ENCODE measurements at regions not wholly inside any gene's neighbourhood (a gene's known extent, or its start where the extent isn't known, plus 50 kb on each side); places are given as distances from the start of the nearest gene placed in this dataset.
"Not testable (repeated sequence)": the region's sequence is repeated elsewhere in the genome, so short reads cannot be mapped to it uniquely, and the experiment has no call there.

- no peak for DNase-seq (ENCODE audit: low spot score)
Measured at GRCh38 chr1:229133151-229133550, 137.8 kb upstream of the RAB4A start.

GRCh38 chr1:229133811-229134210, 137.1 kb upstream of the RAB4A start:
- no peak for DNase-seq (ENCODE audit: low spot score)

GRCh38 chr1:229134381-229135217, 136.3 kb upstream of the RAB4A start:
- not testable (repeated sequence) for DNase-seq (ENCODE audit: low spot score)

- DNase-seq (ENCODE audit: low spot score), result no peak
Measured at GRCh38 chr1:229135773-229136172, 135.1 kb upstream of the RAB4A start.

GRCh38 chr1:229136822-229137221, 134.1 kb upstream of the RAB4A start:
- DNase-seq (ENCODE audit: low spot score), result no peak

GRCh38 chr1:229137271-229137670, 133.6 kb upstream of the RAB4A start:
- DNase-seq (ENCODE audit: low spot score), result no peak

- no peak for DNase-seq (ENCODE audit: low spot score)
Measured at GRCh38 chr1:229138058-229138457, 132.9 kb upstream of the RAB4A start.

- no peak for DNase-seq (ENCODE audit: low spot score)
Measured at GRCh38 chr1:229139331-229140118, 131.4 kb upstream of the RAB4A start.

- DNase-seq (ENCODE audit: low spot score), result no peak
Measured at GRCh38 chr1:229140119-229140396, 130.9 kb upstream of the RAB4A start.

GRCh38 chr1:229141271-229141670, 129.6 kb upstream of the RAB4A start:
- no peak for DNase-seq (ENCODE audit: low spot score)

- no peak for DNase-seq (ENCODE audit: low spot score)
Measured at GRCh38 chr1:229141689-229142377, 129.1 kb upstream of the RAB4A start.

GRCh38 chr1:229142471-229142870, 128.4 kb upstream of the RAB4A start:
- DNase-seq (ENCODE audit: low spot score), result no peak

- no peak for DNase-seq (ENCODE audit: low spot score)
Measured at GRCh38 chr1:229146647-229147046, 124.3 kb upstream of the RAB4A start.

GRCh38 chr1:229147072-229147471, 123.8 kb upstream of the RAB4A start:
- no peak for DNase-seq (ENCODE audit: low spot score)

- no peak for DNase-seq (ENCODE audit: low spot score)
Measured at GRCh38 chr1:229148041-229148671, 122.8 kb upstream of the RAB4A start.

- no peak for DNase-seq (ENCODE audit: low spot score)
Measured at GRCh38 chr1:229148743-229149142, 122.2 kb upstream of the RAB4A start.

GRCh38 chr1:229149435-229149834, 121.5 kb upstream of the RAB4A start:
- no peak for DNase-seq (ENCODE audit: low spot score)

GRCh38 chr1:229150518-229150917, 120.4 kb upstream of the RAB4A start:
- DNase-seq (ENCODE audit: low spot score), result no peak

- DNase-seq (ENCODE audit: low spot score), result not testable (repeated sequence)
Measured at GRCh38 chr1:229151412-229151811, 119.5 kb upstream of the RAB4A start.

GRCh38 chr1:229152311-229152710, 118.6 kb upstream of the RAB4A start:
- no peak for DNase-seq (ENCODE audit: low spot score)

- no peak for DNase-seq (ENCODE audit: low spot score)
Measured at GRCh38 chr1:229153955-229154548, 116.9 kb upstream of the RAB4A start.

- no peak for DNase-seq (ENCODE audit: low spot score)
Measured at GRCh38 chr1:229154811-229155210, 116.1 kb upstream of the RAB4A start.
